SU-DHL-6 (cell line): ENCODE measurements at regions not wholly inside any gene's neighbourhood (a gene's known extent, or its start where the extent isn't known, plus 50 kb on each side); places are given as distances from the start of the nearest gene placed in this dataset.

Experiments used
- H2AFZ ChIP-seq: fragments of 200-600 bp; sonication (generic); 2 replicates; pipeline ENCODE4 v1.6.1; 2014; ENCODE audit warnings: low read depth, mild to moderate bottlenecking, moderate library complexity, mixed read lengths, antibody characterized with exemption, low read length; ENCODE audit not compliant: severe bottlenecking
- H3F3A ChIP-seq: fragments of 200-600 bp; shearing (Covaris generic); 2 replicates; pipeline ENCODE4 v1.6.0; 2016; ENCODE audit warnings: antibody characterized with exemption, mild to moderate bottlenecking; ENCODE audit not compliant: insufficient read depth
- H3K27ac ChIP-seq: fragments of 200-600 bp; sonication (generic); 2 replicates; pipeline ENCODE4 v1.5.1; 2016; ENCODE audit warnings: low read depth, mild to moderate bottlenecking, low read length, moderate library complexity, mixed read lengths
- H3K27me3 ChIP-seq: fragments of 200-600 bp; sonication (generic), shearing (Covaris generic); 2 replicates; pipeline ENCODE4 v1.6.0; 2014; ENCODE audit warnings: mild to moderate bottlenecking, low read length
- H3K36me3 ChIP-seq: fragments of 200-600 bp; sonication (generic); 2 replicates; pipeline ENCODE4 v1.6.1; 2014; ENCODE audit warnings: mild to moderate bottlenecking, low read length, mixed read lengths
- H3K4me2 ChIP-seq: fragments of 300-600, 200-600 bp; shearing (Covaris generic), sonication (generic); 2 replicates; pipeline ENCODE4 v1.6.0; 2014; ENCODE audit warnings: low read length, low read depth, mild to moderate bottlenecking; ENCODE audit not compliant: poor library complexity, severe bottlenecking
- H3K4me3 ChIP-seq: fragments of 200-600 bp; sonication (generic); 2 replicates; pipeline ENCODE4 v1.5.1; 2014; ENCODE audit warnings: antibody characterized with exemption, low read length, mild to moderate bottlenecking, mixed read lengths; ENCODE audit not compliant: insufficient read depth, poor library complexity, severe bottlenecking
- H3K79me2 ChIP-seq: fragments of 200-600 bp; sonication (generic); 2 replicates; pipeline ENCODE4 v1.6.1; 2014; ENCODE audit warnings: mild to moderate bottlenecking, low read length, moderate library complexity; ENCODE audit not compliant: insufficient read depth
- H3K9ac ChIP-seq: fragments of 200-600 bp; sonication (generic); 2 replicates; pipeline ENCODE4 v1.7.0; 2014; ENCODE audit warnings: mild to moderate bottlenecking, low read length
- H3K9me2 ChIP-seq: fragments of 200-600 bp; sonication (generic); replicated peaks from 2 replicates; pipeline ENCODE4 v1.6.1; 2014; ENCODE audit warnings: low read length; ENCODE audit not compliant: insufficient read depth
- H3K9me3 ChIP-seq: fragments of 200-600 bp; sonication (generic); 2 replicates; pipeline ENCODE4 v1.6.1; 2014; ENCODE audit warnings: low read length, mixed read lengths; ENCODE audit not compliant: insufficient read depth
- H4K20me1 ChIP-seq: fragments of 200-600 bp; sonication (generic); 2 replicates; pipeline ENCODE4 v1.6.1; 2014; ENCODE audit warnings: low read depth, mild to moderate bottlenecking, antibody characterized with exemption, low read length, moderate library complexity, mixed read lengths
- EZH2phosphoT487 ChIP-seq: fragments of 200-600 bp; sonication (generic), shearing (Covaris generic); conservative IDR thresholded peaks from 2 replicates; pipeline ENCODE4 v1.6.1; 2018; ENCODE audit warnings: mild to moderate bottlenecking, antibody characterized with exemption, low read length, moderate library complexity, mixed read lengths
- TF ChIP-seq, protein P1 (sequence below): fragments of 200-600 bp; sonication (generic); IDR thresholded peaks from one replicate; pipeline ENCODE4 v1.5.1; 2017; ENCODE audit warnings: antibody characterized with exemption, mild to moderate bottlenecking, low read length, moderate library complexity; ENCODE audit not compliant: insufficient read depth, poor library complexity, severe bottlenecking

DNA sequence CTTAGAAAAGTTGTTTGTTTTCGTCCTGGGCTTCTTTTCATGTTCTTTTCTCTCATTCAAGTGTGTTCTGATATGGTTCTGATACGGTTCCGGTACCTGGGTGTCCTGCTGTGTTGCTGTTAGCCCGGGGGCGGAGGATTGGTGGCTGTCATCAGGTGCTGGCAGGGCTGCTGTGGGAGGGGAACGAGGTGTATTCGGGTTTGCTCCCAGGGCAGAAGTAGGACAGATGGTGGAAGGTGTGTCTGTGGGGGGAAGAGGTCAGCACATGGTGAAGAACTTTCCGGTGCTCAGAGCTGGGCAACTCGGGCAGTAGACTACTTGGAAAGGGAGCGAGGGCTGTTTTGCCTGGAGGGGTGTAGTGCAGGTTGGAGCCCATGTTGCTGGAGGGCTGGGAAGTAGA is 70.2 kb downstream of the SLC25A47 start:
- Histone ChIP-seq H3K9ac (no peak overlapping the region), H3F3A (no peaks in the 10 kb centered on the region), H4K20me1 (peaks cover 4% of the 10 kb centered on the region), H3K27me3 (no peaks in the 10 kb centered on the region), H3K9me3 (no peaks in the 10 kb centered on the region), H3K4me2 (no peak overlapping the region), H3K36me3 (no peaks in the 10 kb centered on the region), H2AFZ (no peak overlapping the region), H3K9me2 (no peaks in the 10 kb centered on the region), H3K4me3 (no peak overlapping the region), H3K27ac (no peak overlapping the region), H3K79me2 (no peaks in the 10 kb centered on the region)
- TF ChIP-seq, protein P1, sequence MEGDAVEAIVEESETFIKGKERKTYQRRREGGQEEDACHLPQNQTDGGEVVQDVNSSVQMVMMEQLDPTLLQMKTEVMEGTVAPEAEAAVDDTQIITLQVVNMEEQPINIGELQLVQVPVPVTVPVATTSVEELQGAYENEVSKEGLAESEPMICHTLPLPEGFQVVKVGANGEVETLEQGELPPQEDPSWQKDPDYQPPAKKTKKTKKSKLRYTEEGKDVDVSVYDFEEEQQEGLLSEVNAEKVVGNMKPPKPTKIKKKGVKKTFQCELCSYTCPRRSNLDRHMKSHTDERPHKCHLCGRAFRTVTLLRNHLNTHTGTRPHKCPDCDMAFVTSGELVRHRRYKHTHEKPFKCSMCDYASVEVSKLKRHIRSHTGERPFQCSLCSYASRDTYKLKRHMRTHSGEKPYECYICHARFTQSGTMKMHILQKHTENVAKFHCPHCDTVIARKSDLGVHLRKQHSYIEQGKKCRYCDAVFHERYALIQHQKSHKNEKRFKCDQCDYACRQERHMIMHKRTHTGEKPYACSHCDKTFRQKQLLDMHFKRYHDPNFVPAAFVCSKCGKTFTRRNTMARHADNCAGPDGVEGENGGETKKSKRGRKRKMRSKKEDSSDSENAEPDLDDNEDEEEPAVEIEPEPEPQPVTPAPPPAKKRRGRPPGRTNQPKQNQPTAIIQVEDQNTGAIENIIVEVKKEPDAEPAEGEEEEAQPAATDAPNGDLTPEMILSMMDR = no peak
- no peak for TF ChIP-seq EZH2phosphoT487

DNA sequence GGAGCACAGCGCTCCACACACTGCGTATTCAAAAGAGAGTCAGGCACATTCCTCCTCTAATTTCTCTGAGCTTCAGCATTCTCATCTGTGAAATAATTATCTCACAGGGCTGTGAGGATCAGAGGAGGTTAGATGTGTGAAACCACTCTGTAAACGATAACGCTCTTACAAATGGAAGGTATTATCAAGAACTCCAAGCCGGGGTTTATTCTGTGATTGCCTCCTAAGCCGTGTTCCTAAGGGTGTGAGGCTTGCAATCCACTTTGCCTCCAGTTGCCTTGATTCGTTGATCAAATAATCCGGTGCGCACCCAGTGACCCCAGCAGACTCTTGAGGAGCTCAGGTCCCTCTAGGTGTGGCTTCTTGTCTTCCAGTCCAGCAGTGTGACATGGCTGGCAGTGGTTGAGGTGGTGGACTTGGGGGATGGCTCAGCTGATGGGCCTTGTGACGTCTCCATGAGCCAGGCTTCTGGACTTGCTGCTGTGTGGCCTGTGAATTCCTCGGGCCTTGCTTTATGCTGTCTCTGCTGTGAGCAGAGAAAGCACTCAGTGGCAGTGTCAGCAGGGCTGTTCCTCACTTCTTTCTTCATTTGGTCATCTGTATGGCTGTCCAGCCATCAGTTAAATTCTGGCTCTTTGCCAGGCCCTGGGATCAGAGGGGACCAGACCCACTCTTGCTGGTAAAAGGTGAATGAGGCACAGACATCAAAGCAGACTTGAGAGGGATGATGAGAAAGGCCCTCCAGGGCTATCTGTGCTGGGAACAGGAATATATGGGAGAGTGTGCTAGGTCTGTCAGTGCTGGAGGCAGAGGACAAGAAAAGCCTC is 71.0 kb downstream of the SLC25A47 start:
- peaks cover 5% of the 10 kb centered on the region for H4K20me1 ChIP-seq
- H3F3A ChIP-seq = no peaks in the 10 kb centered on the region
- H3K27me3 ChIP-seq = no peaks in the 10 kb centered on the region
- no peak overlapping the region for H3K4me3 ChIP-seq
- H2AFZ ChIP-seq = no peak overlapping the region
- no peaks in the 10 kb centered on the region for H3K36me3 ChIP-seq
- H3K4me2 ChIP-seq = no peak overlapping the region
- H3K79me2 ChIP-seq = no peaks in the 10 kb centered on the region
- no peak overlapping the region for H3K27ac ChIP-seq
- no peaks in the 10 kb centered on the region for H3K9me2 ChIP-seq
- no peak overlapping the region for H3K9ac ChIP-seq
- no peak for TF ChIP-seq EZH2phosphoT487
- TF ChIP-seq, protein P1 = no peak
- no peaks in the 10 kb centered on the region for H3K9me3 ChIP-seq

DNA sequence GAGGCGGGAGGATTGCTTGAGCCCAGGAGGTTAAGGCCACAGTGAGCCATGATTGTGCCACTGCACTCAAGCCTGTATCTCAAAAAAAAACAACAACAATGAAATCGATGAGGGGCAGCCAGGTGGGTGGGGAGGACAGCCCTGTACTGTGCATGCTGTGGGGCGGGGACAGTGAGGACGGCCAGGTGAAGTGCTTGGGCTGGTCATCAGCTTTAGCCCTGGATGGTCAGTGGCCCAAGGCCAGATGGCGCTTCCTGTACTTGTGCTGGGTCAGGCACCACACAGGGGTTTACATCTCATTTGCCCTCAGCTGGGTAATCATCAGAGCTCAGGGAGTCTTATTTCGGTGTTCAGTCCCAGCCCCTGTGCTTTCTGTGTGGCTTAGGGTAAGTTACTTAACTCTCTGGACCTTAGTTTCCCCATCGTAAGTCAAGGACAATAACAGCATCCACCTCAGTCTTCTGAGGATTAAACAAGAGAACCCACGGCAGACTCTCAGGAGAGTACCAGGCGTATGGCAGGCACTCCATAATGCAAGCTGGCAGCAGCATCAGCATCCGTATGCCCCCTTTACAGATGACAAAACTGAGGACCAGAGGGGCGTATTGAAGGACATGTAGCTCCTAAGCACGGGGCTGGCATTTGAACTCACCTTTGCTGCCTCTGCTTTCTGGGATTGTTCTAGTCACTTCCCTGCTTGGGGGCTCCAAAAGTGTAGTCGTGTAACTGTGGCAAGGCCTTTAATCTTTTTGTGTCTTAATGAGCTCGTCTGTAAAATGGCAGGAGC is 71.9 kb downstream of the SLC25A47 start:
- Histone ChIP-seq H3K9ac (no peak overlapping the region), H3K27ac (no peak overlapping the region), H3K79me2 (no peaks in the 10 kb centered on the region), H2AFZ (no peak overlapping the region), H3K9me3 (no peaks in the 10 kb centered on the region), H3K36me3 (no peaks in the 10 kb centered on the region), H4K20me1 (peaks cover 5% of the 10 kb centered on the region), H3K9me2 (no peaks in the 10 kb centered on the region), H3F3A (no peaks in the 10 kb centered on the region), H3K4me3 (no peak overlapping the region), H3K27me3 (no peaks in the 10 kb centered on the region), H3K4me2 (no peak overlapping the region)
- TF ChIP-seq, protein P1 = no peak
- no peak for TF ChIP-seq EZH2phosphoT487
